IMR-90 (cell line): ENCODE measurements at regions not wholly inside any gene's neighbourhood (a gene's known extent, or its start where the extent isn't known, plus 50 kb on each side); places are given as distances from the start of the nearest gene placed in this dataset.

Experiments used
- ATAC-seq: fragments of 200-7000 bp; cut with Tn5 transposase; 2 replicates; pipeline ENCODE4 v1.9.1; 2020; ENCODE audit warnings: low read depth, mild to moderate bottlenecking, moderate library complexity
- BruUV-seq: library from RNA; stranded (reverse); fragments of 400-500 nt; replicated peaks from 2 replicates; lab custom pipeline; 2021; lab: Mats Ljungman, UMichigan
- CTCF ChIA-PET: fragments of 300-600 bp; formaldehyde crosslinking; extraction: SDS; loops from one replicate; lab custom pipeline; 2021; ENCODE audit warnings: antibody characterized with exemption; lab: Yijun Ruan, JAX
- POLR2A ChIA-PET: fragments of 300-600 bp; sonication (Branson Sonifier 250); formaldehyde crosslinking; loops from one replicate; lab custom pipeline; 2022; ENCODE audit warnings: antibody characterized with exemption; ENCODE audit not compliant: unreplicated experiment; lab: Charles Lee
- DNase-seq: peaks from one replicate; pipeline ENCODE4 v3.0.0; 2013
- H2AFZ ChIP-seq: replicated peaks from 2 replicates; pipeline ENCODE3; 2013; ENCODE audit warnings: low read length, mild to moderate bottlenecking; ENCODE audit not compliant: poor library complexity
- H2AK5ac ChIP-seq: 2 replicates; pipeline ENCODE4 v1.6.1; 2013; ENCODE audit warnings: low read depth, low read length, inconsistent platforms
- H2AK9ac ChIP-seq: replicated peaks from 2 replicates; pipeline ENCODE3; 2013; ENCODE audit warnings: mild to moderate bottlenecking, low read depth, low read length, moderate library complexity; ENCODE audit not compliant: poor library complexity
- H2BK120ac ChIP-seq: 2 replicates; pipeline ENCODE4 v1.6.1; 2013; ENCODE audit warnings: low read depth, low read length, inconsistent platforms
- H2BK15ac ChIP-seq: 3 replicates; pipeline ENCODE4 v1.6.1; 2013; ENCODE audit warnings: low read depth, low read length, inconsistent platforms
- H2BK20ac ChIP-seq: 2 replicates; pipeline ENCODE4 v1.6.1; 2013; ENCODE audit warnings: low read depth, mild to moderate bottlenecking, inconsistent platforms, low read length, moderate library complexity
- H2BK5ac ChIP-seq: 2 replicates; pipeline ENCODE4 v1.6.1; 2013; ENCODE audit warnings: mild to moderate bottlenecking, low read depth, low read length, inconsistent platforms; ENCODE audit not compliant: poor library complexity, severe bottlenecking
- H3K14ac ChIP-seq: replicated peaks from 2 replicates; pipeline ENCODE4 v1.6.1; 2013; ENCODE audit warnings: low read depth, low read length, inconsistent platforms
- H3K18ac ChIP-seq: 2 replicates; pipeline ENCODE4 v1.6.1; 2013; ENCODE audit warnings: low read depth, low read length, control low read depth
- H3K23ac ChIP-seq: 2 replicates; pipeline ENCODE4 v1.6.1; 2013; ENCODE audit warnings: low read depth, low read length, inconsistent platforms
- H3K27ac ChIP-seq: 2 replicates; pipeline ENCODE4 v1.5.1; 2013; ENCODE audit warnings: mild to moderate bottlenecking, control low read depth, low read length; ENCODE audit not compliant: insufficient read depth
- H3K27me3 ChIP-seq: 2 replicates; pipeline ENCODE4 v1.6.1; 2013; ENCODE audit warnings: low read length; ENCODE audit not compliant: control insufficient read depth, insufficient read depth
- H3K36me3 ChIP-seq: 2 replicates; pipeline ENCODE4 v1.6.1; 2013; ENCODE audit warnings: low read length, mixed read lengths; ENCODE audit not compliant: control insufficient read depth, insufficient read depth
- H3K4ac ChIP-seq: 2 replicates; pipeline ENCODE4 v1.6.1; 2013; ENCODE audit warnings: low read depth, low read length, inconsistent platforms
- H3K4me1 ChIP-seq: 2 replicates; pipeline ENCODE4 v1.6.1; 2013; ENCODE audit warnings: low read length, mixed read lengths; ENCODE audit not compliant: control insufficient read depth, insufficient read depth
- H3K4me2 ChIP-seq: 2 replicates; pipeline ENCODE4 v1.6.1; 2013; ENCODE audit warnings: low read depth, mild to moderate bottlenecking, control low read depth, low read length, moderate library complexity
- H3K4me3 ChIP-seq: 2 replicates; pipeline ENCODE4 v1.5.1; 2013; ENCODE audit warnings: low read depth, mild to moderate bottlenecking, control low read depth, low read length, moderate library complexity; ENCODE audit not compliant: insufficient read depth
- H3K56ac ChIP-seq: 2 replicates; pipeline ENCODE4 v1.6.1; 2013; ENCODE audit warnings: low read length, inconsistent platforms; ENCODE audit not compliant: insufficient read depth; ENCODE audit errors: extremely low read depth
- H3K79me1 ChIP-seq, 2 experiments: 2 replicates each; pipeline ENCODE4 v1.6.1; 2013; ENCODE audit warnings: low read length in 2 of 2, inconsistent platforms in 1 of 2, low read depth in 1 of 2
- H3K9ac ChIP-seq: 2 replicates; pipeline ENCODE4 v1.6.1; 2013; ENCODE audit warnings: low read depth, low read length, control low read depth
- H3K9me1 ChIP-seq: 2 replicates; pipeline ENCODE4 v1.6.1; 2013; ENCODE audit warnings: low read length, inconsistent platforms; ENCODE audit not compliant: insufficient read depth
- H3K9me3 ChIP-seq: 2 replicates; pipeline ENCODE4 v1.6.1; 2013; ENCODE audit warnings: low read length; ENCODE audit not compliant: control insufficient read depth, insufficient read depth
- H4K20me1 ChIP-seq: 2 replicates; pipeline ENCODE4 v1.6.1; 2013; ENCODE audit warnings: low read length, inconsistent platforms; ENCODE audit not compliant: insufficient read depth
- H4K5ac ChIP-seq: 2 replicates; pipeline ENCODE4 v1.6.1; 2013; ENCODE audit warnings: mild to moderate bottlenecking, low read depth, low read length, control low read depth
- H4K8ac ChIP-seq, 2 experiments: 2 replicates each; pipeline ENCODE4 v1.6.1; 2013; ENCODE audit warnings: low read depth in 2 of 2, low read length in 2 of 2, control low read depth in 1 of 2, inconsistent platforms in 1 of 2
- H4K91ac ChIP-seq: 2 replicates; pipeline ENCODE4 v1.6.1; 2013; ENCODE audit warnings: low read depth, low read length, inconsistent platforms; ENCODE audit not compliant: insufficient read depth
- BHLHE40 ChIP-seq: fragments of 150-350 bp; IDR thresholded peaks from 2 replicates; pipeline ENCODE4 v1.6.1; 2016; ENCODE audit warnings: mild to moderate bottlenecking, low read depth, low read length
- CEBPB ChIP-seq: IDR thresholded peaks from 2 replicates; pipeline ENCODE4 v1.6.1; 2012; ENCODE audit warnings: low read depth, low read length, improper control_type of control experiment
- MXI1 ChIP-seq: IDR thresholded peaks from 2 replicates; pipeline ENCODE4 v1.6.1; 2012; ENCODE audit warnings: low read depth, mild to moderate bottlenecking, low read length, moderate library complexity, borderline replicate concordance
- RAD21 ChIP-seq: IDR thresholded peaks from 2 replicates; pipeline ENCODE4 v1.6.1; 2012; ENCODE audit warnings: low read length, improper control_type of control experiment
- WGBS, 2 experiments: methylation state at CpG; one replicate each; pipeline versions ENCODE4 v1.1.5 to v1.1.7; 2013; ENCODE audit warnings: missing lambda C conversion rate in 2 of 2; ENCODE audit not compliant: insufficient read length in 1 of 2; ENCODE audit errors: extremely low coverage in 2 of 2; 5-methylcytosine and 5-hydroxymethylcytosine counted together
- dilution Hi-C: fragments of 300-500 bp; cut with HindIII; formaldehyde crosslinking; loops from one replicate; pipeline ENCODE4 v1.14.3; 2018; ENCODE audit warnings: low sequenced_read_pairs; ENCODE audit not compliant: unreplicated experiment
- in situ Hi-C: fragments of 300-500 bp; cut with MboI; formaldehyde crosslinking; loops from 3 replicates; pipeline ENCODE4 v1.14.3; 2019; ENCODE audit warnings: low sequenced_read_pairs, inconsistent platforms, mixed read lengths
- intact Hi-C: fragments of 100-400 bp; cut with micrococcal nuclease; formaldehyde crosslinking; loops from 2 replicates; pipeline ENCODE4 v1.10.0; 2022

DNA sequence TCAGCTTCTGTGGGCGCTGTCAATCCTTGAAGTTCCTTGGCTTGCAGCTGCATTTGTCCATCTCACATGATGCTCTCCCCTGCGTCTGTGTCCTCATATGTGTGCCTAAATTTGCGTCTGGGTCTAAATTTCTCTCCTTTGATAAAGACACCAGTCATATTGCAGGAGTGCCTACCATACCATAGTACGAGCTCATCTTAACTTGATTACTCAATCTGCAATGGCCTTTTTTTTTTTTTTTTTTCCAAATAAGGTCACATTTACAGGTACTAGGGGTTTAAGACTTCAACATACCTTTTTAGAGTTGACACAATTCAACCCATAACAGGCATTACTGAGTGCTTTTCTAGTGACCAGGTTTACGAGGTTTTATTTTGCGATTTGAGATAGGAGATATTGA, 233.3 kb upstream of the TBX3 start:
- peaks cover 18% of the 10 kb centered on the region for H3K9me1 ChIP-seq
- in situ Hi-C loops: no loop called here
- H3K36me3 ChIP-seq: no peaks in the 10 kb centered on the region
- POLR2A ChIA-PET: interaction anchor here (0.6 kb wide), 2 partner anchors 368 to 429 kb away, joined by 7 to 8 read pairs; no protein-coding TSS in a partner anchor
- peak overlapping the region; percentile 36; the same call in 1 of the 2 replicates for H2BK20ac ChIP-seq
- H4K5ac ChIP-seq: no peak overlapping the region
- peak overlapping the region; percentile 34; the same call in 1 of the 2 replicates for H4K91ac ChIP-seq
- BruUV-seq: no TSS peak
- H3K4me3 ChIP-seq: no peak overlapping the region
- H2AFZ ChIP-seq: no peak overlapping the region
- peak overlapping the region; percentile 6; the same call in 1 of the 3 replicates for H2BK15ac ChIP-seq
- WGBS, 2 experiments: 92% methylated on average over 2 of the region's 6 CpGs; no CpG with 5 or more reads in 1 of the 2 experiments
- no peak overlapping the region for H2AK9ac ChIP-seq
- intact Hi-C loops: loop anchor here (5.0 to 10.0 kb wide), 2 partner anchors 235 to 437 kb away; partner anchors contain the start of gene TBX3
- 0 out of 4 replicates have a peak overlapping the region, but pooled peaks of 1 of the 2 experiments have one; percentile 0 for H4K8ac ChIP-seq
- dilution Hi-C loops: no loop called here
- no peaks in the 10 kb centered on the region for H3K27me3 ChIP-seq
- H3K14ac ChIP-seq: no peak overlapping the region
- no peaks in the 10 kb centered on the region for H4K20me1 ChIP-seq
- H3K79me1 ChIP-seq: peaks cover 0 to 3% of the 10 kb centered on the region in 2 experiments; a peak in 1 of 4 replicates
- H3K4me1 ChIP-seq: peaks cover 23% of the 10 kb centered on the region
- H3K4me2 ChIP-seq: no peak overlapping the region
- DNase-seq (no peak), ATAC-seq (no peak)
- no peak overlapping the region for H3K23ac ChIP-seq
- CTCF ChIA-PET: interaction anchor here (0.6 kb wide), 1 partner anchor 66 kb away, joined by 3 read pairs; no protein-coding TSS in a partner anchor
- H3K9ac ChIP-seq: no peak overlapping the region
- peak overlapping the region; percentile 64; the same call in 1 of the 2 replicates for H2AK5ac ChIP-seq
- H3K18ac ChIP-seq: no peak overlapping the region
- TF ChIP-seq BHLHE40 (no peak), CEBPB (peak; percentile 41; the same call in 1 of the 2 replicates), RAD21 (no peak), MXI1 (no peak)
- no peak overlapping the region for H3K56ac ChIP-seq
- H3K9me3 ChIP-seq: peaks cover 3% of the 10 kb centered on the region; the same call in 1 of the 2 replicates
- no peak overlapping the region for H3K27ac ChIP-seq
- H3K4ac ChIP-seq: peak overlapping the region; percentile 40; the same call in 1 of the 2 replicates
- no peak overlapping the region for H2BK120ac ChIP-seq
- no peak overlapping the region for H2BK5ac ChIP-seq
